DND-41 (cell line): ENCODE measurements at regions not wholly inside any gene's neighbourhood (a gene's known extent, or its start where the extent isn't known, plus 50 kb on each side); places are given as distances from the start of the nearest gene placed in this dataset.
"Not testable (repeated sequence)": the region's sequence is repeated elsewhere in the genome, so short reads cannot be mapped to it uniquely, and the experiment has no call there.

Experiments
- ATAC-seq: fragments of 200-7000 bp; cut with Tn5 transposase; 3 replicates; pipeline ENCODE4 v1.9.1; 2021; ENCODE audit warnings: low read depth; ENCODE audit not compliant: insufficient read depth
- DNase-seq: peaks from one replicate; pipeline ENCODE4 v3.0.0-alpha.2; 2020
- H2AFZ ChIP-seq: 2 replicates; pipeline ENCODE4 v1.6.0; 2012; ENCODE audit warnings: low read depth, low read length
- H3K27ac ChIP-seq: 2 replicates; pipeline ENCODE4 v1.5.1; 2012; ENCODE audit warnings: low read length, inconsistent platforms
- H3K27me3 ChIP-seq: fragments of 200-600 bp; sonication (generic); 2 replicates; pipeline ENCODE4 v1.6.0; 2012; ENCODE audit warnings: low read length, mild to moderate bottlenecking, inconsistent platforms; ENCODE audit not compliant: insufficient read depth, poor library complexity
- H3K36me3 ChIP-seq: 2 replicates; pipeline ENCODE4 v1.5.1; 2012; ENCODE audit warnings: low read length, inconsistent platforms; ENCODE audit not compliant: insufficient read depth
- H3K4me1 ChIP-seq: 2 replicates; pipeline ENCODE4 v1.5.1; 2012; ENCODE audit warnings: mild to moderate bottlenecking, low read length; ENCODE audit not compliant: insufficient read depth
- H3K4me2 ChIP-seq: 2 replicates; pipeline ENCODE4 v1.6.0; 2012; ENCODE audit warnings: mild to moderate bottlenecking, moderate library complexity, low read length, inconsistent platforms; ENCODE audit not compliant: insufficient read depth
- H3K4me3 ChIP-seq, 2 experiments: fragments of 200-600 bp in 1 of 2; shearing (Covaris generic) in 1 of 2; 2 replicates each; pipeline ENCODE4 v1.5.1; 2012 to 2016; ENCODE audit warnings: inconsistent platforms in 2 of 2, low read length in 2 of 2, mild to moderate bottlenecking in 2 of 2, low read depth in 1 of 2, moderate library complexity in 1 of 2
- H3K79me2 ChIP-seq: 2 replicates; pipeline ENCODE4 v1.6.0; 2012; ENCODE audit warnings: low read length, inconsistent platforms; ENCODE audit not compliant: insufficient read depth
- H3K9ac ChIP-seq: 2 replicates; pipeline ENCODE4 v1.6.0; 2012; ENCODE audit warnings: low read depth, mild to moderate bottlenecking, inconsistent platforms, low read length, moderate library complexity
- H3K9me3 ChIP-seq: 2 replicates; pipeline ENCODE4 v1.5.1; 2012; ENCODE audit warnings: low read length, moderate library complexity, mild to moderate bottlenecking, inconsistent platforms; ENCODE audit not compliant: insufficient read depth, severe bottlenecking
- H4K20me1 ChIP-seq: 2 replicates; pipeline ENCODE4 v1.6.0; 2012; ENCODE audit warnings: low read length; ENCODE audit not compliant: insufficient read depth
- EZH2 ChIP-seq: IDR thresholded peaks from 3 replicates; pipeline ENCODE4 v1.6.1; 2012; ENCODE audit warnings: borderline replicate concordance, low read depth, mild to moderate bottlenecking, moderate library complexity, low read length, inconsistent platforms; ENCODE audit not compliant: severe bottlenecking
- TF ChIP-seq, protein P1 (sequence below): IDR thresholded peaks from 2 replicates; pipeline ENCODE4 v1.5.1; 2012; ENCODE audit warnings: borderline replicate concordance, low read length, moderate library complexity, mild to moderate bottlenecking; ENCODE audit not compliant: poor library complexity, severe bottlenecking; ENCODE audit errors: extremely low read depth

DNA sequence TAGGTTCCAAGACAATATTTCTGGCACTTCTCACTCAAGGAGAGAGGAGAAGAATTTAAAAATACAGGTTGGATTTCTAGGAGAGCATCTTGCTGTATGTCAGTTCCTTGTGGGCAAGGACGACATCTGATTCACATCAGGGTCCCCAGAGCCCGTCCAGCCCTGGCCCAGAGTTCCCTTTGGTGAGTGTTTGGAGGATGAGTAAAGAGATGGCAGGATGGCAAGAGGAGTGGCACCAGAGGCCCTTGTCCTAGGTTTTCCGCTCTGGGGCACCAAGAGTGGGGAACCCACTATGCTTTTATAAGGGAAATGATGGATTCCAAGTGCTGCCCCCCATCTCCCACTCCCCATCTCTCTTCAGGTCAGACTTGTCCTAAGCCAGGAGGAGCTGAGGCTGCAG lies 181.8 kb downstream of the TBC1D2B start:
- no peaks in the 10 kb centered on the region for H3K79me2 ChIP-seq
- ATAC-seq, result no peak
- H3K4me3 ChIP-seq, result no peak overlapping the region
- no peak overlapping the region for H3K9ac ChIP-seq
- H3K36me3 ChIP-seq, result no peaks in the 10 kb centered on the region
- TF ChIP-seq, protein P1, sequence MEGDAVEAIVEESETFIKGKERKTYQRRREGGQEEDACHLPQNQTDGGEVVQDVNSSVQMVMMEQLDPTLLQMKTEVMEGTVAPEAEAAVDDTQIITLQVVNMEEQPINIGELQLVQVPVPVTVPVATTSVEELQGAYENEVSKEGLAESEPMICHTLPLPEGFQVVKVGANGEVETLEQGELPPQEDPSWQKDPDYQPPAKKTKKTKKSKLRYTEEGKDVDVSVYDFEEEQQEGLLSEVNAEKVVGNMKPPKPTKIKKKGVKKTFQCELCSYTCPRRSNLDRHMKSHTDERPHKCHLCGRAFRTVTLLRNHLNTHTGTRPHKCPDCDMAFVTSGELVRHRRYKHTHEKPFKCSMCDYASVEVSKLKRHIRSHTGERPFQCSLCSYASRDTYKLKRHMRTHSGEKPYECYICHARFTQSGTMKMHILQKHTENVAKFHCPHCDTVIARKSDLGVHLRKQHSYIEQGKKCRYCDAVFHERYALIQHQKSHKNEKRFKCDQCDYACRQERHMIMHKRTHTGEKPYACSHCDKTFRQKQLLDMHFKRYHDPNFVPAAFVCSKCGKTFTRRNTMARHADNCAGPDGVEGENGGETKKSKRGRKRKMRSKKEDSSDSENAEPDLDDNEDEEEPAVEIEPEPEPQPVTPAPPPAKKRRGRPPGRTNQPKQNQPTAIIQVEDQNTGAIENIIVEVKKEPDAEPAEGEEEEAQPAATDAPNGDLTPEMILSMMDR, result no peak
- TF ChIP-seq EZH2, result no peak
- no peaks in the 10 kb centered on the region for H3K4me1 ChIP-seq
- DNase-seq, result no peak
- no peak overlapping the region for H3K27ac ChIP-seq
- H2AFZ ChIP-seq, result no peak overlapping the region
- H3K27me3 ChIP-seq, result no peaks in the 10 kb centered on the region
- H3K4me2 ChIP-seq, result no peak overlapping the region
- no peaks in the 10 kb centered on the region for H3K9me3 ChIP-seq
- H4K20me1 ChIP-seq, result no peaks in the 10 kb centered on the region

DNA sequence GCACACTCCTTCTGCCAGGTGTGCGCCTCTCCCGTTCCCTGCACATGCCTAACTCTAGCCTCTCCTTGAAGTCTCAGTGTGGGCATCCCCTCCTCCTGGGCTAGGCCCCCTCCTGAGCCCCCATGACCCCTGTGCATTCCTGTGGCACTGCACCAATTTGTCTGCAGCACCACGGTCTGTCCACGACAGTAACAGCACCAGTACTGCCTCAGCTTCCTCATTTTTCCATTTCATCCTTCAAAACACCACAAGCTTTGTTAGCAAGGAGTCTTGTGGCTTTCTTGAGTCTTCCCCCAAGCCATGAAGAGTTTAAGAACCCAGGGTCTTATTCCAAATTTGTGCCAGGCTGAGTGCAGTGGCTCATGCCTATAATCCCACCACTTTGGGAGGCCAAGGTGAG lies 182.4 kb downstream of the TBC1D2B start:
- not testable (repeated sequence) for H3K36me3 ChIP-seq, H3K27ac ChIP-seq, H3K4me1 ChIP-seq, ATAC-seq, H4K20me1 ChIP-seq, H3K9me3 ChIP-seq, H3K9ac ChIP-seq, H3K4me2 ChIP-seq, DNase-seq, H3K79me2 ChIP-seq, H3K27me3 ChIP-seq, H2AFZ ChIP-seq, H3K4me3 ChIP-seq

GRCh38 chr15:77893671-77894640 lies 183.6 kb downstream of the TBC1D2B start:
- not testable (repeated sequence) for H3K79me2 ChIP-seq, H3K4me3 ChIP-seq, H3K9ac ChIP-seq, H3K4me2 ChIP-seq, DNase-seq, H2AFZ ChIP-seq, H3K9me3 ChIP-seq, H3K36me3 ChIP-seq, H3K27me3 ChIP-seq, H3K4me1 ChIP-seq, ATAC-seq, H3K27ac ChIP-seq, H4K20me1 ChIP-seq

- not testable (repeated sequence) for DNase-seq, H3K27ac ChIP-seq, H3K79me2 ChIP-seq, H2AFZ ChIP-seq, H3K36me3 ChIP-seq, H3K4me3 ChIP-seq, H3K4me1 ChIP-seq, H4K20me1 ChIP-seq, H3K9me3 ChIP-seq, ATAC-seq, H3K9ac ChIP-seq, H3K27me3 ChIP-seq, H3K4me2 ChIP-seq
These were observed 184.3 kb downstream of the TBC1D2B start for GRCh38 chr15:77893246-77893645.

DNA sequence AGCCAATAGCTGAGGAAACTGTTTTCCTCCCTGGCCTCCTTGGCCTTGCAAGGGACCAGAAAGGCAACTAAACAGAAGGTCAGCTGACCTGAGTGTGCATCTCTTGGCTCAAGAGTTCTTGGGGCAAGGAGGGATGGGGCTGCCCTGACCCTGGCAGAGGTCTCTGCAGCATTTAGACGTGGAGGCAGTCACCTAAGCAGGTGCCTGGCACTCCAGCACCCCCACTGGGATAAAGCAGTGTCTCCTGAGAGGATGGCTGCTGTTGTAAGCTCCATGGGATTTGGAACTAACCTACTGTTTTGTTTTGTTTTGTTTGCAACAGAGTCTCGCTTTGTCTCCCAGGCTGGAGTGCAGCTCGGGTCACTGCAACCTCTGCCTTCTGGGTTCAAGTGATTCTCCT lies 185.2 kb downstream of the TBC1D2B start:
- ATAC-seq (no peak), DNase-seq (no peak)
- H3K9ac ChIP-seq, result no peak overlapping the region
- H3K79me2 ChIP-seq, result no peaks in the 10 kb centered on the region
- H3K4me3 ChIP-seq, result no peak overlapping the region
- no peaks in the 10 kb centered on the region for H3K27me3 ChIP-seq
- H3K36me3 ChIP-seq, result no peaks in the 10 kb centered on the region
- no peak overlapping the region for H2AFZ ChIP-seq
- no peak overlapping the region for H3K27ac ChIP-seq
- H3K4me1 ChIP-seq, result no peaks in the 10 kb centered on the region
- no peak for TF ChIP-seq EZH2
- TF ChIP-seq, protein P1, result no peak
- no peaks in the 10 kb centered on the region for H4K20me1 ChIP-seq
- H3K4me2 ChIP-seq, result no peak overlapping the region
- no peaks in the 10 kb centered on the region for H3K9me3 ChIP-seq

DNA sequence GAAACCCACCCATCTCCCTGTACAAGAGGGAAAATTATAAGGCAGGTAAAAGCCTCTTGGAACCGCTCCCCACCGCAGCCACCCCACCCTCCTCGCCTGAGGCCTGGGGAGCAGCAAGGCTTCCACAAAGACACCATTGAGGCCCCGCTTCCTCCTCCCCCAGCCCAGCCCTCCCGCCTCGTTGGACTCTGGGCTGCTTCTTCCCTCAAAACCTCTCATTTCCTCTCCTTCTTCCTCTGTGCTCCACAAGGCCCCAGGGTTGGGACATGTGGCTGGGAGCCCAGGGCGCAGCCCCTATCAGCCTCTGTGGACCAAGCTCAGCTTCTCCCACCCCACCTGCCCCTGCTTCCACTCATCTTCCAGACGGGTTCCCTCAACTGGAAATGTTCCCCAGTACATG lies 185.6 kb downstream of the TBC1D2B start:
- not testable (repeated sequence) for H3K9ac ChIP-seq, H2AFZ ChIP-seq, H3K9me3 ChIP-seq, H3K27me3 ChIP-seq, H3K36me3 ChIP-seq, H3K27ac ChIP-seq, H3K4me3 ChIP-seq, H3K79me2 ChIP-seq, H4K20me1 ChIP-seq, H3K4me1 ChIP-seq, H3K4me2 ChIP-seq, DNase-seq, ATAC-seq
